Psoas muscle (tissue), 7 donors: ENCODE measurements at regions not wholly inside any gene's neighbourhood (a gene's known extent, or its start where the extent isn't known, plus 50 kb on each side); places are given as distances from the start of the nearest gene placed in this dataset.

Experiments used
- ATAC-seq, 4 donors: fragments of 200-7000 bp; cut with Tn5 transposase; one replicate each; pipeline ENCODE4 v1.9.1; 2020; ENCODE audit warnings: moderate library complexity in 3 of 4, mild to moderate bottlenecking in 2 of 4
- DNase-seq, 2 donors: peaks; one replicate each; pipeline ENCODE4 v3.0.0-alpha.2; 2020
- H3K27ac ChIP-seq: fragments of 200-600 bp; one replicate; pipeline ENCODE4 v1.8.0; 2022
- H3K27me3 ChIP-seq, 3 donors: fragments of 200-600 bp in 1 of 3; one replicate each; pipeline versions ENCODE4 v1.6.1 to v1.8.0; 2013 to 2022; ENCODE audit warnings: low read length in 2 of 3, mild to moderate bottlenecking in 2 of 3, moderate library complexity in 1 of 3; ENCODE audit not compliant: insufficient read depth in 3 of 3
- H3K36me3 ChIP-seq, 2 donors: fragments of 200-600 bp in 1 of 2; one replicate each; pipeline versions ENCODE4 v1.6.1 to v1.8.0; 2013 to 2022; ENCODE audit warnings: low read depth in 1 of 2, mild to moderate bottlenecking in 1 of 2, moderate library complexity in 1 of 2; ENCODE audit not compliant: insufficient read depth in 1 of 2
- H3K4me1 ChIP-seq: fragments of 200-600 bp; one replicate; pipeline ENCODE4 v1.8.0; 2022
- H3K4me3 ChIP-seq: fragments of 200-600 bp; one replicate; pipeline ENCODE4 v1.8.0; 2022; ENCODE audit warnings: mild to moderate bottlenecking
- H3K9me3 ChIP-seq: fragments of 200-600 bp; one replicate; pipeline ENCODE4 v1.8.0; 2022
- CTCF ChIP-seq: fragments of 200-600 bp; IDR thresholded peaks from one replicate; pipeline ENCODE4 v1.8.0; 2022; ENCODE audit warnings: antibody characterized with exemption
- WGBS, 3 donors: extraction: QIAGEN DNeasy Blood & Tissue Kit; methylation state at CpG; one replicate each; pipeline versions ENCODE4 v1.1.6 to v1.1.7; 2013; 5-methylcytosine and 5-hydroxymethylcytosine counted together
- intact Hi-C, 2 donors: fragments of 100-400 bp; cut with DNase I; formaldehyde crosslinking; loops; one replicate each; pipeline versions ENCODE4 v1.11.0 to v1.14.2; 2022
- donor health status: healthy with polysubstance abuse.
- donor health status: DM: no; HTN: no; CAD: no; lungs with moderate emphysema.
- donor health status: Bipolar disorder and iron deficiency.
- donor health status: healthy.
- donor health status: DM: yes; HTN: yes; CAD: no.
- donor health status: DM: no; HTN: no; CAD: no.
- donor health status: DM: yes; HTN: yes; CAD: no.

- intact Hi-C loops = no loop called here
- no peak for ATAC-seq
- no peak for DNase-seq
- H3K27ac ChIP-seq = no peak overlapping the region
- TF ChIP-seq CTCF = no peak
- no peaks in the 10 kb centered on the region for H3K27me3 ChIP-seq
- no peak overlapping the region for H3K4me3 ChIP-seq
- no peaks in the 10 kb centered on the region for H3K4me1 ChIP-seq
- no peaks in the 10 kb centered on the region for H3K9me3 ChIP-seq
- no peaks in the 10 kb centered on the region for H3K36me3 ChIP-seq
- WGBS, 3 donors = 36 to 46% (median 45%) methylated on average over 11 of the region's 11 CpGs
Observed at GRCh38 chr2:4246364-4247131, 543.2 kb downstream of the DCDC2C start.

GRCh38 chr2:4247791-4248190, 544.4 kb downstream of the DCDC2C start:
- intact Hi-C loops = no loop called here
- H3K27ac ChIP-seq = no peak overlapping the region
- peaks cover 0 to 2% (median 0%) of the 10 kb centered on the region in 3 donors for H3K27me3 ChIP-seq
- ATAC-seq (no peak), DNase-seq (no peak)
- WGBS, 3 donors = 28 to 34% (median 32%) methylated on average over 3 of the region's 3 CpGs
- H3K36me3 ChIP-seq = no peaks in the 10 kb centered on the region
- no peak for TF ChIP-seq CTCF
- no peaks in the 10 kb centered on the region for H3K9me3 ChIP-seq
- H3K4me3 ChIP-seq = no peak overlapping the region
- H3K4me1 ChIP-seq = no peaks in the 10 kb centered on the region

GRCh38 chr2:4255491-4255890, 552.1 kb downstream of the DCDC2C start:
- WGBS, 3 donors = 74 to 91% (median 78%) methylated on average over 4 of the region's 4 CpGs
- ATAC-seq (no peak), DNase-seq (no peak)
- no peaks in the 10 kb centered on the region for H3K9me3 ChIP-seq
- H3K4me3 ChIP-seq = no peak overlapping the region
- peaks cover 0 to 2% (median 0%) of the 10 kb centered on the region in 3 donors for H3K27me3 ChIP-seq
- intact Hi-C loops = no loop called here
- no peaks in the 10 kb centered on the region for H3K36me3 ChIP-seq
- no peak overlapping the region for H3K27ac ChIP-seq
- no peaks in the 10 kb centered on the region for H3K4me1 ChIP-seq
- TF ChIP-seq CTCF = no peak

GRCh38 chr2:4256351-4256750, 553.0 kb downstream of the DCDC2C start:
- intact Hi-C loops = no loop called here
- Histone ChIP-seq H3K27ac (no peak overlapping the region), H3K4me1 (no peaks in the 10 kb centered on the region), H3K36me3 (no peaks in the 10 kb centered on the region), H3K9me3 (no peaks in the 10 kb centered on the region), H3K4me3 (no peak overlapping the region), H3K27me3 (peaks cover 0 to 2% (median 0%) of the 10 kb centered on the region in 3 donors)
- 70 to 73% (median 72%) methylated on average over 4 of the region's 4 CpGs for WGBS, 3 donors
- ATAC-seq (no peak), DNase-seq (no peak)
- no peak for TF ChIP-seq CTCF

GRCh38 chr2:4258563-4258962, 555.2 kb downstream of the DCDC2C start:
- Histone ChIP-seq H3K9me3 (no peaks in the 10 kb centered on the region), H3K36me3 (no peaks in the 10 kb centered on the region), H3K4me1 (no peaks in the 10 kb centered on the region), H3K4me3 (no peak overlapping the region), H3K27me3 (no peaks in the 10 kb centered on the region), H3K27ac (no peak overlapping the region)
- intact Hi-C loops = no loop called here
- DNase-seq (no peak), ATAC-seq (no peak)
- no peak for TF ChIP-seq CTCF
- WGBS, 3 donors = 42 to 46% (median 46%) methylated on average over 1 of the region's 1 CpG
